ENCODE measurements at regions not wholly inside any gene's neighbourhood (a gene's known extent, or its start where the extent isn't known, plus 50 kb on each side); places are given as distances from the start of the nearest gene placed in this dataset.

GRCh38 chr13:80862456-80862855 is 521.5 kb upstream of the SPRY2 start:
- no peaks in the 10 kb centered on the region for H3K27me3 Mint-ChIP-seq
- no peaks in the 10 kb centered on the region for H3K79me2 ChIP-seq (ENCODE audit: control insufficient read depth, insufficient read depth, low read length)
- TF ChIP-seq CTCF (IDR thresholded peaks at IDR 0.05) (no peak), EZH2 (IDR thresholded peaks at IDR 0.05; ENCODE audit: borderline replicate concordance, insufficient read depth, low read depth, low read length, poor library complexity, severe bottlenecking) (no peak)
- no peaks in the 10 kb centered on the region for H4K20me1 ChIP-seq (ENCODE audit: control insufficient read depth, insufficient read depth, low read length, poor library complexity, severe bottlenecking)
- H3K27ac Mint-ChIP-seq: no peak overlapping the region
- H3K4me2 ChIP-seq (replicated peaks; ENCODE audit: low read depth, low read length, poor library complexity, severe bottlenecking): no peak overlapping the region
- H3K4me3 Mint-ChIP-seq: no peak overlapping the region
- no peaks in the 10 kb centered on the region for H3K36me3 ChIP-seq (replicated peaks in 1 of 2; ENCODE audit: control extremely low read depth in 1 of 2, control insufficient read depth in 1 of 2, extremely low read depth in 1 of 2, insufficient read depth in 2 of 2, low read length in 1 of 2)
- H3K9me3 ChIP-seq (ENCODE audit: control extremely low read depth in 1 of 3, control insufficient read depth in 2 of 3, insufficient read depth in 1 of 3, low read length in 2 of 3): peaks cover 0 to 5% (median 0%) of the 10 kb centered on the region in 3 donors
- H3K27me3 ChIP-seq (replicated peaks in 1 of 4; ENCODE audit: control extremely low read depth in 1 of 4, control insufficient read depth in 3 of 4, insufficient read depth in 4 of 4, low read length in 3 of 4): no peaks in the 10 kb centered on the region
- no peak overlapping the region for H2AFZ ChIP-seq (ENCODE audit: insufficient read depth, low read depth, low read length, poor library complexity, severe bottlenecking)
- ChIA-PET CTCF (no interaction called here), POLR2A (no interaction called here)
- no peaks in the 10 kb centered on the region for H3K4me1 Mint-ChIP-seq
- no peak overlapping the region for H3K27ac ChIP-seq (ENCODE audit: low read length in 2 of 2)
- 75% methylated on average over 3 of the region's 4 CpGs for WGBS (ENCODE audit: insufficient coverage)
- intact Hi-C loops (cut with micrococcal nuclease): no loop called here
- no peaks in the 10 kb centered on the region for H3K9me3 Mint-ChIP-seq (ENCODE audit: insufficient read depth)
- no peak overlapping the region for H3K4me3 ChIP-seq (ENCODE audit: control extremely low read depth in 1 of 5, extremely low read depth in 1 of 5, insufficient read depth in 1 of 5, low read depth in 2 of 5, low read length in 4 of 5)
- H3K4me1 ChIP-seq (ENCODE audit: control insufficient read depth in 2 of 2, insufficient read depth in 2 of 2, low read length in 2 of 2): no peaks in the 10 kb centered on the region
- no peak overlapping the region for H3K9ac ChIP-seq (ENCODE audit: low read length)
- DNase-seq (no peak), ATAC-seq (ENCODE audit: low read depth) (no peak)

- H3K4me3 Mint-ChIP-seq: no peak overlapping the region
- H3K27ac ChIP-seq (ENCODE audit: low read length in 2 of 2): no peak overlapping the region
- no peaks in the 10 kb centered on the region for H3K4me1 Mint-ChIP-seq
- H3K4me3 ChIP-seq (ENCODE audit: control extremely low read depth in 1 of 5, extremely low read depth in 1 of 5, insufficient read depth in 1 of 5, low read depth in 2 of 5, low read length in 4 of 5): no peak overlapping the region
- no peaks in the 10 kb centered on the region for H4K20me1 ChIP-seq (ENCODE audit: control insufficient read depth, insufficient read depth, low read length, poor library complexity, severe bottlenecking)
- H3K9ac ChIP-seq (ENCODE audit: low read length): no peak overlapping the region
- ChIA-PET CTCF (no interaction called here), POLR2A (no interaction called here)
- H3K4me1 ChIP-seq (ENCODE audit: control insufficient read depth in 2 of 2, insufficient read depth in 2 of 2, low read length in 2 of 2): no peaks in the 10 kb centered on the region
- no peaks in the 10 kb centered on the region for H3K27me3 ChIP-seq (replicated peaks in 1 of 4; ENCODE audit: control extremely low read depth in 1 of 4, control insufficient read depth in 3 of 4, insufficient read depth in 4 of 4, low read length in 3 of 4)
- no peaks in the 10 kb centered on the region for H3K9me3 Mint-ChIP-seq (ENCODE audit: insufficient read depth)
- intact Hi-C loops (cut with micrococcal nuclease): no loop called here
- H3K36me3 ChIP-seq (replicated peaks in 1 of 2; ENCODE audit: control extremely low read depth in 1 of 2, control insufficient read depth in 1 of 2, extremely low read depth in 1 of 2, insufficient read depth in 2 of 2, low read length in 1 of 2): no peaks in the 10 kb centered on the region
- H3K79me2 ChIP-seq (ENCODE audit: control insufficient read depth, insufficient read depth, low read length): no peaks in the 10 kb centered on the region
- H3K27me3 Mint-ChIP-seq: no peaks in the 10 kb centered on the region
- TF ChIP-seq EZH2 (IDR thresholded peaks at IDR 0.05; ENCODE audit: borderline replicate concordance, insufficient read depth, low read depth, low read length, poor library complexity, severe bottlenecking) (no peak), CTCF (IDR thresholded peaks at IDR 0.05) (no peak)
- H3K27ac Mint-ChIP-seq: no peak overlapping the region
- H2AFZ ChIP-seq (ENCODE audit: insufficient read depth, low read depth, low read length, poor library complexity, severe bottlenecking): no peak overlapping the region
- 100% methylated on average over 1 of the region's 2 CpGs for WGBS (ENCODE audit: insufficient coverage)
- ATAC-seq (ENCODE audit: low read depth): no peak
- peaks cover 0 to 5% (median 0%) of the 10 kb centered on the region in 3 donors for H3K9me3 ChIP-seq (ENCODE audit: control extremely low read depth in 1 of 3, control insufficient read depth in 2 of 3, insufficient read depth in 1 of 3, low read length in 2 of 3)
- DNase-seq: no peak
- no peak overlapping the region for H3K4me2 ChIP-seq (replicated peaks; ENCODE audit: low read depth, low read length, poor library complexity, severe bottlenecking)
Observed at GRCh38 chr13:80860845-80861244, 519.9 kb upstream of the SPRY2 start.
